HCT116 (cell line): ENCODE measurements at regions not wholly inside any gene's neighbourhood (a gene's known extent, or its start where the extent isn't known, plus 50 kb on each side); places are given as distances from the start of the nearest gene placed in this dataset.

Source experiments
- ATAC-seq: fragments of 200-7000 bp; cut with Tn5 transposase; 2 replicates; pipeline ENCODE4 v1.9.1; 2020; ENCODE audit warnings: mild to moderate bottlenecking, moderate library complexity
- BruUV-seq: library from RNA; stranded (reverse); fragments of 400-500 nt; replicated peaks from 2 replicates; lab custom pipeline; 2021; lab: Mats Ljungman, UMichigan
- CTCF ChIA-PET: fragments of 300-600 bp; sonication (Branson Sonifier 250); formaldehyde crosslinking; loops from one replicate; lab custom pipeline; 2021; ENCODE audit warnings: antibody characterized with exemption; lab: Charles Lee
- POLR2A ChIA-PET: fragments of 300-600, 350-600 bp; sonication (Branson Sonifier 250); formaldehyde crosslinking; loops from one replicate; lab custom pipeline; 2021; ENCODE audit warnings: antibody characterized with exemption; lab: Charles Lee
- RAD21 ChIA-PET, 2 experiments: fragments of 300-600 bp; sonication (Branson Sonifier 250); formaldehyde crosslinking; loops; one replicate each; lab custom pipeline; 2023; ENCODE audit warnings: low total read pairs in 2 of 2; ENCODE audit not compliant: uncharacterized antibody in 2 of 2, unreplicated experiment in 2 of 2, low non-redundant PET in 1 of 2; lab: Charles Lee
- DNase-seq: peaks from one replicate; pipeline ENCODE4 v3.0.0-alpha.2; 2010; ENCODE audit warnings: low read depth, low spot score
- H2AFZ ChIP-seq: fragments of 200-600 bp; shearing (Covaris generic), sonication (generic); 2 replicates; pipeline ENCODE4 v1.6.1; 2017; ENCODE audit warnings: low read depth, mixed run types, mixed read lengths, antibody characterized with exemption, low read length; ENCODE audit not compliant: poor library complexity, severe bottlenecking
- H3K27ac ChIP-seq: 2 replicates; pipeline ENCODE4 v1.5.1; 2012; ENCODE audit warnings: low read depth, low read length
- H3K27me3 ChIP-seq: fragments of 200-600 bp; sonication (generic); 2 replicates; pipeline ENCODE4 v1.6.1; 2016; ENCODE audit warnings: mixed run types, low read length, mixed read lengths; ENCODE audit not compliant: insufficient read depth
- H3K36me3 ChIP-seq, 2 experiments: fragments of 200-500 bp in 1 of 2; fragments of 200-600 bp in 1 of 2; sonication (Bioruptor generic) in 1 of 2; sonication (generic) in 1 of 2; 2 replicates each; pipeline versions ENCODE4 v1.5.1 to v1.6.1; 2014 to 2016; ENCODE audit warnings: low read length in 2 of 2, inconsistent platforms in 1 of 2, mixed read lengths in 1 of 2, mixed run types in 1 of 2; ENCODE audit not compliant: insufficient read depth in 2 of 2, control insufficient read depth in 1 of 2
- H3K4me1 ChIP-seq, 2 experiments: fragments of 200-600 bp in 1 of 2; sonication (generic) in 1 of 2; 2 replicates each; pipeline versions ENCODE4 v1.5.1 to v1.6.1; 2012 to 2017; ENCODE audit warnings: low read length in 2 of 2, inconsistent platforms in 1 of 2, mild to moderate bottlenecking in 1 of 2, mixed read lengths in 1 of 2, mixed run types in 1 of 2, moderate library complexity in 1 of 2; ENCODE audit not compliant: insufficient read depth in 2 of 2, control insufficient read depth in 1 of 2
- H3K4me2 ChIP-seq: fragments of 200-600 bp; sonication (generic); 2 replicates; pipeline ENCODE4 v1.6.1; 2017; ENCODE audit warnings: mixed run types, low read length, mixed read lengths
- H3K4me3 ChIP-seq, 2 experiments: fragments of 200-600 bp in 1 of 2; sonication (generic) in 1 of 2; replicated peaks in 1 of 2; 2 replicates each; pipeline ENCODE4 v1.5.1; 2011 to 2016; ENCODE audit warnings: low read length in 2 of 2, control low read depth in 1 of 2, low read depth in 1 of 2, mild to moderate bottlenecking in 1 of 2, mixed read lengths in 1 of 2, mixed run types in 1 of 2
- H3K79me2 ChIP-seq: fragments of 200-600 bp; sonication (generic); 2 replicates; pipeline ENCODE4 v1.6.1; 2017; ENCODE audit warnings: mild to moderate bottlenecking, mixed run types, low read length, moderate library complexity, mixed read lengths; ENCODE audit not compliant: insufficient read depth
- H3K9ac ChIP-seq: fragments of 200-600 bp; sonication (generic); 2 replicates; pipeline ENCODE4 v1.6.1; 2016; ENCODE audit warnings: low read length, mixed read lengths
- H3K9me2 ChIP-seq: fragments of 200-600 bp; sonication (generic), shearing (Covaris generic); 2 replicates; pipeline ENCODE4 v1.6.1; 2017; ENCODE audit warnings: mixed run types, mild to moderate bottlenecking, moderate library complexity; ENCODE audit not compliant: insufficient read depth
- H3K9me3 ChIP-seq, 2 experiments: fragments of 200-500 bp in 1 of 2; fragments of 200-600 bp in 1 of 2; sonication (Bioruptor generic) in 1 of 2; sonication (generic) in 1 of 2; 2 replicates each; pipeline ENCODE4 v1.6.1; 2014 to 2017; ENCODE audit warnings: low read length in 2 of 2, mixed read lengths in 2 of 2, inconsistent platforms in 1 of 2, low read depth in 1 of 2, mild to moderate bottlenecking in 1 of 2, mixed run types in 1 of 2, moderate library complexity in 1 of 2; ENCODE audit not compliant: control insufficient read depth in 1 of 2, insufficient read depth in 1 of 2
- H4K20me1 ChIP-seq: fragments of 200-600 bp; sonication (generic), shearing (Covaris generic); 2 replicates; pipeline ENCODE4 v1.6.1; 2017; ENCODE audit warnings: mixed run types, mild to moderate bottlenecking, moderate library complexity; ENCODE audit not compliant: insufficient read depth
- EGR1 ChIP-seq: IDR thresholded peaks from 2 replicates; pipeline ENCODE4 v1.6.1; 2012; ENCODE audit warnings: low read depth
- EZH2 ChIP-seq: fragments of 200-600 bp; sonication (generic); IDR thresholded peaks from 2 replicates; pipeline ENCODE4 v1.6.1; 2017; ENCODE audit warnings: antibody characterized with exemption, mixed run types
- EZH2phosphoT487 ChIP-seq: fragments of 200-600 bp; IDR thresholded peaks from 2 replicates; pipeline ENCODE4 v1.6.1; 2018; ENCODE audit warnings: antibody characterized with exemption, borderline replicate concordance
- POLR2A ChIP-seq: IDR thresholded peaks from 2 replicates; pipeline ENCODE4 v1.7.0; 2011; ENCODE audit warnings: borderline replicate concordance; ENCODE audit not compliant: insufficient read depth, insufficient read length; ENCODE audit errors: extremely low read depth
- REST ChIP-seq: IDR thresholded peaks from 2 replicates; pipeline ENCODE4 v1.6.1; 2012; ENCODE audit warnings: low read depth
- SP1 ChIP-seq: IDR thresholded peaks from 2 replicates; pipeline ENCODE4 v1.6.1; 2012; ENCODE audit warnings: low read depth
- TCF7L2 ChIP-seq: IDR thresholded peaks from 2 replicates; pipeline ENCODE4 v1.7.0; 2011; ENCODE audit warnings: borderline replicate concordance, inconsistent platforms; ENCODE audit not compliant: insufficient read depth, insufficient read length; ENCODE audit errors: extremely low read depth
- intact Hi-C: fragments of 100-400 bp; cut with micrococcal nuclease; formaldehyde crosslinking; loops from 2 replicates; pipeline ENCODE4 v1.10.0; 2022
- TF ChIP-seq, protein P1 (sequence below): IDR thresholded peaks from 2 replicates; pipeline ENCODE4 v1.6.1; 2011; ENCODE audit warnings: mild to moderate bottlenecking, low read length, moderate library complexity; ENCODE audit not compliant: insufficient replicate concordance; ENCODE audit errors: extremely low read depth

DNA sequence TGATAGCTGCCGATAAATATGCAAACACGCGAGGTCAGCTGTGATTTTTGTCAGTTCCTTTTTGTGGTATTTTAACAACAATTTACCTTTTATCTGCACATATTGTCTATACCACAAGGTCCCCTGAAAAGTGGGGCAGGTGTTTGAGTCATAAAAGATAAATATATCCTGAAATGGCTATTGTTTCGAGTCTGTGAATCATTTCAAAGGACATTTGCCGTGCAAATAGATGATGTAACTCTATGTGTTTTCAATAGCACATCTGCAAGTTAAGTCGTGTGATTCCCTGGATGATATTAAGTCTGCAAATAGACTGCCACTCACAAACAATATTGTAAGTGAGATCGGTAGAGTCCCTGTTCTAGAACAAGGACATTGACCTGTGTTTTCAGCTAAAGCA, 193.0 kb upstream of the PITRM1 start:
- Histone ChIP-seq H3K4me1 (no peaks in the 10 kb centered on the region), H2AFZ (no peak overlapping the region), H3K9me2 (no peaks in the 10 kb centered on the region), H3K79me2 (no peaks in the 10 kb centered on the region), H3K9me3 (peaks cover under 1 to 7% of the 10 kb centered on the region in 2 experiments; a peak in 3 of 4 replicates), H3K9ac (no peak overlapping the region), H3K36me3 (no peaks in the 10 kb centered on the region), H3K4me2 (no peak overlapping the region), H3K4me3 (no peak overlapping the region), H4K20me1 (no peaks in the 10 kb centered on the region), H3K27ac (no peak overlapping the region), H3K27me3 (no peaks in the 10 kb centered on the region)
- CTCF ChIA-PET, result no interaction called here
- TF ChIP-seq REST, result no peak
- TF ChIP-seq EGR1, result no peak
- TF ChIP-seq TCF7L2, result no peak
- no peak for TF ChIP-seq POLR2A
- TF ChIP-seq, protein P1, sequence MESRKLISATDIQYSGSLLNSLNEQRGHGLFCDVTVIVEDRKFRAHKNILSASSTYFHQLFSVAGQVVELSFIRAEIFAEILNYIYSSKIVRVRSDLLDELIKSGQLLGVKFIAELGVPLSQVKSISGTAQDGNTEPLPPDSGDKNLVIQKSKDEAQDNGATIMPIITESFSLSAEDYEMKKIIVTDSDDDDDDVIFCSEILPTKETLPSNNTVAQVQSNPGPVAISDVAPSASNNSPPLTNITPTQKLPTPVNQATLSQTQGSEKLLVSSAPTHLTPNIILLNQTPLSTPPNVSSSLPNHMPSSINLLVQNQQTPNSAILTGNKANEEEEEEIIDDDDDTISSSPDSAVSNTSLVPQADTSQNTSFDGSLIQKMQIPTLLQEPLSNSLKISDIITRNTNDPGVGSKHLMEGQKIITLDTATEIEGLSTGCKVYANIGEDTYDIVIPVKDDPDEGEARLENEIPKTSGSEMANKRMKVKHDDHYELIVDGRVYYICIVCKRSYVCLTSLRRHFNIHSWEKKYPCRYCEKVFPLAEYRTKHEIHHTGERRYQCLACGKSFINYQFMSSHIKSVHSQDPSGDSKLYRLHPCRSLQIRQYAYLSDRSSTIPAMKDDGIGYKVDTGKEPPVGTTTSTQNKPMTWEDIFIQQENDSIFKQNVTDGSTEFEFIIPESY, result no peak
- no peak for TF ChIP-seq EZH2
- no peak for TF ChIP-seq SP1
- no peak for TF ChIP-seq EZH2phosphoT487
- BruUV-seq, result no TSS peak
- RAD21 ChIA-PET, result no interaction called here
- ATAC-seq (no peak), DNase-seq (no peak)
- intact Hi-C loops, result no loop called here
- POLR2A ChIA-PET, result no interaction called here
